ENCODE measurements at regions not wholly inside any gene's neighbourhood (a gene's known extent, or its start where the extent isn't known, plus 50 kb on each side); places are given as distances from the start of the nearest gene placed in this dataset.
"Not testable (repeated sequence)": the region's sequence is repeated elsewhere in the genome, so short reads cannot be mapped to it uniquely, and the experiment has no call there.

GRCh38 chr16:35792516-35793285, 2333.3 kb downstream of the TP53TG3F start:
- no peak overlapping the region for H3K27ac Mint-ChIP-seq
- no peaks in the 10 kb centered on the region for H3K36me3 Mint-ChIP-seq (ENCODE audit: low read depth)
- no peak overlapping the region for H3K4me3 Mint-ChIP-seq
- H3K9me3 Mint-ChIP-seq: peaks cover 39% of the 10 kb centered on the region
- no peaks in the 10 kb centered on the region for H3K27me3 Mint-ChIP-seq
- no peak for DNase-seq
- H3K4me1 Mint-ChIP-seq (ENCODE audit: low read depth): no peaks in the 10 kb centered on the region

GRCh38 chr16:35793601-35794000, 2334.2 kb downstream of the TP53TG3F start:
- Mint-ChIP-seq H3K4me1 (ENCODE audit: low read depth) (no peaks in the 10 kb centered on the region), H3K4me3 (no peak overlapping the region), H3K27me3 (no peaks in the 10 kb centered on the region), H3K9me3 (peaks cover 43% of the 10 kb centered on the region), H3K36me3 (ENCODE audit: low read depth) (no peaks in the 10 kb centered on the region), H3K27ac (no peak overlapping the region)
- no peak for DNase-seq

GRCh38 chr16:35794896-35795295, 2335.5 kb downstream of the TP53TG3F start:
- no peaks in the 10 kb centered on the region for H3K36me3 Mint-ChIP-seq (ENCODE audit: low read depth)
- peaks cover 41% of the 10 kb centered on the region for H3K9me3 Mint-ChIP-seq
- no peaks in the 10 kb centered on the region for H3K4me1 Mint-ChIP-seq (ENCODE audit: low read depth)
- H3K27me3 Mint-ChIP-seq: no peaks in the 10 kb centered on the region
- no peak overlapping the region for H3K27ac Mint-ChIP-seq
- H3K4me3 Mint-ChIP-seq: no peak overlapping the region
- DNase-seq: no peak

- Mint-ChIP-seq H3K9me3 (peaks cover 41% of the 10 kb centered on the region), H3K4me1 (ENCODE audit: low read depth) (no peaks in the 10 kb centered on the region), H3K27me3 (no peaks in the 10 kb centered on the region), H3K27ac (no peak overlapping the region), H3K36me3 (ENCODE audit: low read depth) (no peaks in the 10 kb centered on the region), H3K4me3 (no peak overlapping the region)
- no peak for DNase-seq
Observed at GRCh38 chr16:35795361-35796029, 2336.1 kb downstream of the TP53TG3F start.

- H3K36me3 Mint-ChIP-seq (ENCODE audit: low read depth): no peaks in the 10 kb centered on the region
- H3K27me3 Mint-ChIP-seq: no peaks in the 10 kb centered on the region
- peaks cover 40% of the 10 kb centered on the region for H3K9me3 Mint-ChIP-seq
- H3K27ac Mint-ChIP-seq: no peak overlapping the region
- H3K4me1 Mint-ChIP-seq (ENCODE audit: low read depth): no peaks in the 10 kb centered on the region
- no peak overlapping the region for H3K4me3 Mint-ChIP-seq
- DNase-seq: no peak
Observed at GRCh38 chr16:35797811-35798210, 2338.4 kb downstream of the TP53TG3F start.

- H3K36me3 Mint-ChIP-seq (ENCODE audit: low read depth): no peaks in the 10 kb centered on the region
- H3K27ac Mint-ChIP-seq: no peak overlapping the region
- no peak for DNase-seq
- no peak overlapping the region for H3K4me3 Mint-ChIP-seq
- no peaks in the 10 kb centered on the region for H3K27me3 Mint-ChIP-seq
- peaks cover 45% of the 10 kb centered on the region for H3K9me3 Mint-ChIP-seq
- no peaks in the 10 kb centered on the region for H3K4me1 Mint-ChIP-seq (ENCODE audit: low read depth)
Observed at GRCh38 chr16:35798885-35799426, 2339.5 kb downstream of the TP53TG3F start.

GRCh38 chr16:35804465-35804864, 2345.1 kb downstream of the TP53TG3F start:
- not testable (repeated sequence) for H3K4me1 Mint-ChIP-seq (ENCODE audit: low read depth); H3K27ac Mint-ChIP-seq; H3K4me3 Mint-ChIP-seq; H3K27me3 Mint-ChIP-seq; H3K36me3 Mint-ChIP-seq (ENCODE audit: low read depth); DNase-seq
- peaks cover 36% of the 10 kb centered on the region for H3K9me3 Mint-ChIP-seq

GRCh38 chr16:35823342-35823741, 2363.9 kb downstream of the TP53TG3F start:
- H3K4me1 Mint-ChIP-seq (ENCODE audit: low read depth): no peaks in the 10 kb centered on the region
- no peaks in the 10 kb centered on the region for H3K27me3 Mint-ChIP-seq
- H3K27ac Mint-ChIP-seq: no peak overlapping the region
- peaks cover 40% of the 10 kb centered on the region for H3K9me3 Mint-ChIP-seq
- DNase-seq: no peak
- no peaks in the 10 kb centered on the region for H3K36me3 Mint-ChIP-seq (ENCODE audit: low read depth)
- H3K4me3 Mint-ChIP-seq: no peak overlapping the region

- H3K4me3 Mint-ChIP-seq: no peak overlapping the region
Observed at GRCh38 chr16:35841632-35842031, 2382.2 kb downstream of the TP53TG3F start.

GRCh38 chr16:35862242-35862641, 2402.8 kb downstream of the TP53TG3F start:
- no peak for DNase-seq
- H3K4me1 Mint-ChIP-seq (ENCODE audit: low read depth): no peaks in the 10 kb centered on the region
- H3K4me3 Mint-ChIP-seq: no peak overlapping the region
- H3K36me3 Mint-ChIP-seq (ENCODE audit: low read depth): no peaks in the 10 kb centered on the region
- no peak overlapping the region for H3K27ac Mint-ChIP-seq
- no peaks in the 10 kb centered on the region for H3K27me3 Mint-ChIP-seq
- peaks cover 40% of the 10 kb centered on the region for H3K9me3 Mint-ChIP-seq

More at GRCh38 chr16:35841632-35842031, 2382.2 kb downstream of the TP53TG3F start:
- peaks cover 41% of the 10 kb centered on the region for H3K9me3 Mint-ChIP-seq
- no peaks in the 10 kb centered on the region for H3K27me3 Mint-ChIP-seq
- no peak for DNase-seq
- no peaks in the 10 kb centered on the region for H3K4me1 Mint-ChIP-seq (ENCODE audit: low read depth)
- no peak overlapping the region for H3K27ac Mint-ChIP-seq
- H3K36me3 Mint-ChIP-seq (ENCODE audit: low read depth): no peaks in the 10 kb centered on the region

- Mint-ChIP-seq H3K9me3 (peaks cover 50% of the 10 kb centered on the region), H3K27me3 (no peaks in the 10 kb centered on the region), H3K4me1 (ENCODE audit: low read depth) (no peaks in the 10 kb centered on the region), H3K4me3 (no peak overlapping the region), H3K36me3 (ENCODE audit: low read depth) (no peaks in the 10 kb centered on the region), H3K27ac (no peak overlapping the region)
- DNase-seq: no peak
Observed at GRCh38 chr16:35868630-35869029, 2409.2 kb downstream of the TP53TG3F start.

GRCh38 chr16:35873472-35873871, 2414.1 kb downstream of the TP53TG3F start:
- Mint-ChIP-seq H3K4me3 (no peak overlapping the region), H3K36me3 (ENCODE audit: low read depth) (no peaks in the 10 kb centered on the region), H3K27ac (no peak overlapping the region), H3K4me1 (ENCODE audit: low read depth) (no peaks in the 10 kb centered on the region), H3K27me3 (no peaks in the 10 kb centered on the region), H3K9me3 (peaks cover 47% of the 10 kb centered on the region)
- no peak for DNase-seq

GRCh38 chr16:35881654-35882053, 2422.2 kb downstream of the TP53TG3F start:
- Mint-ChIP-seq H3K4me1 (ENCODE audit: low read depth) (no peaks in the 10 kb centered on the region), H3K36me3 (ENCODE audit: low read depth) (no peaks in the 10 kb centered on the region), H3K27me3 (no peaks in the 10 kb centered on the region), H3K27ac (no peak overlapping the region), H3K4me3 (no peak overlapping the region), H3K9me3 (peaks cover 40% of the 10 kb centered on the region)
- DNase-seq: no peak

GRCh38 chr16:35906440-35906839, 2447.0 kb downstream of the TP53TG3F start:
- Mint-ChIP-seq H3K4me3 (no peak overlapping the region), H3K27ac (no peak overlapping the region), H3K27me3 (no peaks in the 10 kb centered on the region), H3K4me1 (ENCODE audit: low read depth) (no peaks in the 10 kb centered on the region), H3K9me3 (peaks cover 56% of the 10 kb centered on the region), H3K36me3 (ENCODE audit: low read depth) (no peaks in the 10 kb centered on the region)
- DNase-seq: no peak

GRCh38 chr16:35908152-35908551, 2448.7 kb downstream of the TP53TG3F start:
- no peak for DNase-seq
- H3K9me3 Mint-ChIP-seq: peaks cover 60% of the 10 kb centered on the region
- H3K4me3 Mint-ChIP-seq: no peak overlapping the region
- H3K27me3 Mint-ChIP-seq: no peaks in the 10 kb centered on the region
- no peaks in the 10 kb centered on the region for H3K36me3 Mint-ChIP-seq (ENCODE audit: low read depth)
- H3K27ac Mint-ChIP-seq: no peak overlapping the region
- H3K4me1 Mint-ChIP-seq (ENCODE audit: low read depth): no peaks in the 10 kb centered on the region
